BE2C (cell line): ENCODE measurements at regions not wholly inside any gene's neighbourhood (a gene's known extent, or its start where the extent isn't known, plus 50 kb on each side); places are given as distances from the start of the nearest gene placed in this dataset.

Source experiments
- DNase-seq: peaks from one replicate; pipeline ENCODE4 v3.0.0-alpha.2; 2020
- H3K27me3 ChIP-seq: fragments of 250-450 bp; sonication (Bioruptor Pico); 2 replicates; pipeline ENCODE4 v1.5.1; 2020; ENCODE audit warnings: mild to moderate bottlenecking
- H3K36me3 ChIP-seq: fragments of 250-450 bp; sonication (Bioruptor Pico); 2 replicates; pipeline ENCODE4 v1.5.1; 2020; ENCODE audit warnings: mild to moderate bottlenecking
- H3K4me1 ChIP-seq: fragments of 250-450 bp; sonication (Bioruptor Pico); 2 replicates; pipeline ENCODE4 v1.5.1; 2020
- H3K4me3 ChIP-seq: 2 replicates; pipeline ENCODE4 v1.5.1; 2011; ENCODE audit warnings: low read depth, low read length
- H3K9me3 ChIP-seq: fragments of 250-450 bp; sonication (Bioruptor Pico); 2 replicates; pipeline ENCODE4 v1.5.1; 2020
- CTCF ChIP-seq: IDR thresholded peaks from 2 replicates; pipeline ENCODE4 v1.5.1; 2012; ENCODE audit warnings: mild to moderate bottlenecking, low read depth, low read length

GRCh38 chr10:57303566-57303965 lies 942.5 kb upstream of the ZWINT start:
- H3K4me3 ChIP-seq: no peak overlapping the region
- TF ChIP-seq CTCF: no peak
- peaks cover under 1% of the 10 kb centered on the region; the same call in 1 of the 2 replicates for H3K27me3 ChIP-seq
- no peaks in the 10 kb centered on the region for H3K9me3 ChIP-seq
- no peaks in the 10 kb centered on the region for H3K36me3 ChIP-seq
- no peaks in the 10 kb centered on the region for H3K4me1 ChIP-seq
- DNase-seq: no peak

DNA sequence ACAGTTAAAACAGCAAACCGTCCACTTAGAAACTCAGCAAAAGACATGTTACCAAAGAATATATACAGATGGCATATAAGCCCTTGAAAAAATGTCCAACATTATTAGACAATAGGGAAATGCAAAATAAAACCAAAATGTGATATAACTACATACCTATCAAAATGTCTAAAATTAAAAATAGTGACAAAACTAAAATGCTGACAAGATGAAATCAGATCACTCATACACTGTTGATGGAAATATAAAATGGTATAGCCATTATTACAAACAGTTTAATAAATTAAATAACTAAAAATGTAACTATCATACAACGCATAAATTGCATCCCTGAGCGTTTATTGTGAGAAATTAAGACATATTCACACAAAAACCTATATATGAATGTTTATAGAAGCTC lies 939.7 kb upstream of the ZWINT start:
- TF ChIP-seq CTCF: no peak
- peaks cover 4% of the 10 kb centered on the region; the same call in 1 of the 2 replicates for H3K27me3 ChIP-seq
- no peaks in the 10 kb centered on the region for H3K4me1 ChIP-seq
- DNase-seq: no peak
- H3K36me3 ChIP-seq: no peaks in the 10 kb centered on the region
- no peak overlapping the region for H3K4me3 ChIP-seq
- H3K9me3 ChIP-seq: no peaks in the 10 kb centered on the region

GRCh38 chr10:57294698-57295097 lies 933.6 kb upstream of the ZWINT start:
- H3K36me3 ChIP-seq: no peaks in the 10 kb centered on the region
- H3K9me3 ChIP-seq: no peaks in the 10 kb centered on the region
- H3K4me3 ChIP-seq: no peak overlapping the region
- DNase-seq: no peak
- H3K4me1 ChIP-seq: no peaks in the 10 kb centered on the region
- no peak for TF ChIP-seq CTCF
- peaks cover 4% of the 10 kb centered on the region; the same call in 1 of the 2 replicates for H3K27me3 ChIP-seq

- DNase-seq: no peak
- H3K4me3 ChIP-seq: no peak overlapping the region
- no peaks in the 10 kb centered on the region for H3K27me3 ChIP-seq
- H3K9me3 ChIP-seq: no peaks in the 10 kb centered on the region
- no peaks in the 10 kb centered on the region for H3K36me3 ChIP-seq
- TF ChIP-seq CTCF: no peak
- H3K4me1 ChIP-seq: no peaks in the 10 kb centered on the region
These were observed 927.7 kb upstream of the ZWINT start for GRCh38 chr10:57288754-57289153.

DNA sequence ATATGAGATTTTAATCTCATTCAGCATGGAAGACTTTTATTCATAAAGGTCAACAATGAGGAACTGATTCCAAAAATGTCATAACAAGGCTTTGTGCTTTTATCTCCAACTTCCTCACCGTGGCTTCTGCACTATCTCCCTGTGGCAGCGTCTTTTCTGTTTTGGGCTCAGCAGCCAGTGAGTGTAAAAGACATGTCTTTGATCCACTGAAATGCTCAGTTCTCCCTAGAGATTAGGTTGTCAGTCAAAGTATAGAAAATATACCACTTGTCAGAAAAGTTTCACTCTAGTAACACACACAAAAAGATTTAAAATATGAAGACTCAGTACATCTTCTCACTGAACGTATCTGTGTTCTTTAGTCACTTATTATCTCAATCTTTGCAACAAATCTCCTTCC lies 901.8 kb upstream of the ZWINT start:
- DNase-seq: no peak
- Histone ChIP-seq H3K4me1 (no peaks in the 10 kb centered on the region), H3K4me3 (no peak overlapping the region), H3K27me3 (no peaks in the 10 kb centered on the region), H3K36me3 (no peaks in the 10 kb centered on the region), H3K9me3 (no peaks in the 10 kb centered on the region)
- TF ChIP-seq CTCF: no peak

DNA sequence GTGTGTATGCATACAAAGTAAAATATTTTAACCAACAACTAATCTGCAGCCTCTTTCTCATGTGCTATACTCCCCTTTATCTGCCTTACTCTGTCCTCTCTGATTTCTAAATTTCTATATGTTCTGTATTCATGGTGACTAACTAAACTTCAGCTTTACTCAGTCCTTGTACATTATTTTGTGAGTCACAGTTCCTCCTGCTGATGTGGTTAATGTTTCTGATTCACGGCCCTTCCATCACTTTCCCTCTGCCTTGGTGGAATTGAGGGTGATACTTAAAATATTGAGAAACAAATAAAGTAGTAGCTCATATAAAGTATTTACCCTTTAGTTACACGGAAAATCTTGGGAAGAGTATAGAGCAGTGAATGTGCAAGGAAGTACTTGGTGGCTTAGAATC lies 899.1 kb upstream of the ZWINT start:
- H3K4me3 ChIP-seq: no peak overlapping the region
- no peak for DNase-seq
- no peaks in the 10 kb centered on the region for H3K36me3 ChIP-seq
- no peaks in the 10 kb centered on the region for H3K27me3 ChIP-seq
- no peaks in the 10 kb centered on the region for H3K4me1 ChIP-seq
- H3K9me3 ChIP-seq: no peaks in the 10 kb centered on the region
- TF ChIP-seq CTCF: no peak
